ENCODE measurements at regions not wholly inside any gene's neighbourhood (a gene's known extent, or its start where the extent isn't known, plus 50 kb on each side); places are given as distances from the start of the nearest gene placed in this dataset.

GRCh38 chr5:152474961-152475360 lies 69.9 kb upstream of the NMUR2 start:
- TF ChIP-seq CTCF (IDR thresholded peaks at IDR 0.05) (no peak), POLR2A (IDR thresholded peaks at IDR 0.05) (no peak), EP300 (IDR thresholded peaks at IDR 0.05; ENCODE audit: low read depth) (no peak)
